MCF 10A (cell line): ENCODE measurements at regions not wholly inside any gene's neighbourhood (a gene's known extent, or its start where the extent isn't known, plus 50 kb on each side); places are given as distances from the start of the nearest gene placed in this dataset.

Experiments
- BruUV-seq: library from RNA; stranded (reverse); fragments of 400-500 nt; replicated peaks from 2 replicates; lab custom pipeline; 2021; lab: Mats Ljungman, UMichigan
- CTCF ChIA-PET: fragments of 300-600 bp; sonication (Branson Sonifier 250); formaldehyde crosslinking; extraction: SDS; loops from one replicate; lab custom pipeline; 2021; ENCODE audit warnings: antibody characterized with exemption, inconsistent platforms; lab: Yijun Ruan, JAX
- POLR2A ChIA-PET: fragments of 300-600, 350-650 bp; sonication (Branson Sonifier 250); formaldehyde crosslinking; extraction: SDS; loops from one replicate; lab custom pipeline; 2020; ENCODE audit warnings: antibody characterized with exemption, inconsistent platforms; lab: Yijun Ruan, JAX
- DNase-seq: peaks from one replicate; pipeline ENCODE4 v3.0.0-alpha.2; 2018; ENCODE audit not compliant: unreplicated experiment
- H3K27ac Mint-ChIP-seq: one replicate; pipeline ENCODE4 v1.8.0; 2022; ENCODE audit warnings: mild to moderate bottlenecking, low read depth, mixed read lengths; ENCODE audit not compliant: unreplicated experiment
- H3K27me3 Mint-ChIP-seq: one replicate; pipeline ENCODE4 v1.8.0; 2022; ENCODE audit warnings: mixed read lengths; ENCODE audit not compliant: insufficient read depth, unreplicated experiment
- H3K36me3 Mint-ChIP-seq: one replicate; pipeline ENCODE4 v1.8.0; 2022; ENCODE audit warnings: mild to moderate bottlenecking, moderate library complexity, mixed read lengths; ENCODE audit not compliant: insufficient read depth, unreplicated experiment
- H3K4me1 Mint-ChIP-seq: one replicate; pipeline ENCODE4 v1.8.0; 2022; ENCODE audit warnings: mixed read lengths; ENCODE audit not compliant: insufficient read depth, unreplicated experiment
- H3K4me3 Mint-ChIP-seq: one replicate; pipeline ENCODE4 v1.8.0; 2022; ENCODE audit warnings: mild to moderate bottlenecking, moderate library complexity, mixed read lengths; ENCODE audit not compliant: unreplicated experiment
- H3K9me3 Mint-ChIP-seq: one replicate; pipeline ENCODE4 v1.8.0; 2022; ENCODE audit warnings: mixed read lengths; ENCODE audit not compliant: unreplicated experiment
- CTCF ChIP-seq: fragments of 200-600 bp; IDR thresholded peaks from one replicate; pipeline ENCODE4 v1.8.0; 2022; ENCODE audit warnings: antibody characterized with exemption, mild to moderate bottlenecking; ENCODE audit not compliant: unreplicated experiment
- intact Hi-C: fragments of 100-400 bp; cut with micrococcal nuclease; formaldehyde crosslinking; loops from 2 replicates; pipeline ENCODE4 v1.14.1; 2022

GRCh38 chr20:22740829-22741228, 156.5 kb upstream of the FOXA2 start:
- Mint-ChIP-seq H3K36me3 (no peaks in the 10 kb centered on the region), H3K27me3 (no peaks in the 10 kb centered on the region), H3K4me3 (no peak overlapping the region), H3K4me1 (peaks cover 5% of the 10 kb centered on the region), H3K9me3 (no peaks in the 10 kb centered on the region), H3K27ac (no peak overlapping the region)
- no peak for TF ChIP-seq CTCF
- ChIA-PET POLR2A (interaction anchor here (0.6 kb wide), 1 partner anchor 617 kb away, joined by 4 read pairs; no protein-coding TSS in a partner anchor), CTCF (interaction anchor here (0.6 to 1.4 kb wide), 3 partner anchors 56 to 495 kb away, joined by 3 to 6 read pairs (median 4); no protein-coding TSS in a partner anchor)
- DNase-seq, result no peak
- intact Hi-C loops, result no loop called here
- BruUV-seq, result no TSS peak

- ChIA-PET POLR2A (interaction anchor here (0.6 to 3.8 kb wide), 14 partner anchors 10 to 1131 kb away, joined by 3 to 24 read pairs (median 4); partner anchors contain the start of gene NXT1), CTCF (interaction anchor here (0.7 to 1.4 kb wide), 5 partner anchors 14 to 353 kb away, joined by 3 to 5 read pairs (median 4); no protein-coding TSS in a partner anchor)
- peak; percentile 9 for DNase-seq
These were observed 160.2 kb upstream of the FOXA2 start for GRCh38 chr20:22744341-22745193.

GRCh38 chr20:22745194-22745500, 160.8 kb upstream of the FOXA2 start:
- no peak for TF ChIP-seq CTCF
- Mint-ChIP-seq H3K27me3 (no peaks in the 10 kb centered on the region), H3K4me1 (peaks cover 5% of the 10 kb centered on the region), H3K36me3 (no peaks in the 10 kb centered on the region), H3K27ac (no peak overlapping the region), H3K4me3 (no peak overlapping the region), H3K9me3 (no peaks in the 10 kb centered on the region)
- no TSS peak for BruUV-seq
- CTCF ChIA-PET, result interaction anchor here (1.0 to 1.4 kb wide), 4 partner anchors 13 to 59 kb away, joined by 3 to 5 read pairs (median 4); no protein-coding TSS in a partner anchor
- intact Hi-C loops, result no loop called here
- no peak for DNase-seq
- POLR2A ChIA-PET, result interaction anchor here (0.6 to 3.8 kb wide), 12 partner anchors 11 to 1132 kb away, joined by 3 to 24 read pairs (median 4); partner anchors contain the start of gene NXT1

More at GRCh38 chr20:22744341-22745193, 160.2 kb upstream of the FOXA2 start:
- peaks cover 5% of the 10 kb centered on the region for H3K4me1 Mint-ChIP-seq
- no peak for TF ChIP-seq CTCF
- H3K9me3 Mint-ChIP-seq, result no peaks in the 10 kb centered on the region
- H3K27me3 Mint-ChIP-seq, result no peaks in the 10 kb centered on the region
- BruUV-seq, result no TSS peak
- no peak overlapping the region for H3K4me3 Mint-ChIP-seq
- H3K27ac Mint-ChIP-seq, result no peak overlapping the region
- H3K36me3 Mint-ChIP-seq, result no peaks in the 10 kb centered on the region
- intact Hi-C loops, result no loop called here

GRCh38 chr20:22746957-22747356, 162.6 kb upstream of the FOXA2 start:
- no peak for TF ChIP-seq CTCF
- no peak for DNase-seq
- ChIA-PET CTCF (interaction anchor here (1.0 to 1.4 kb wide), 2 partner anchors 9 to 12 kb away, joined by 3 read pairs; no protein-coding TSS in a partner anchor), POLR2A (no interaction called here)
- H3K36me3 Mint-ChIP-seq, result no peaks in the 10 kb centered on the region
- H3K9me3 Mint-ChIP-seq, result no peaks in the 10 kb centered on the region
- intact Hi-C loops, result no loop called here
- BruUV-seq, result no TSS peak
- H3K27me3 Mint-ChIP-seq, result no peaks in the 10 kb centered on the region
- no peak overlapping the region for H3K4me3 Mint-ChIP-seq
- peaks cover 5% of the 10 kb centered on the region for H3K4me1 Mint-ChIP-seq
- H3K27ac Mint-ChIP-seq, result no peak overlapping the region
